A673 (cell line): ENCODE measurements at regions not wholly inside any gene's neighbourhood (a gene's known extent, or its start where the extent isn't known, plus 50 kb on each side); places are given as distances from the start of the nearest gene placed in this dataset.

ENCODE experiments used
- BruUV-seq: library from RNA; stranded (reverse); fragments of 400-500 nt; replicated peaks from 2 replicates; lab custom pipeline; 2021; lab: Mats Ljungman, UMichigan
- CTCF ChIA-PET: fragments of 300-600 bp; sonication (Branson Sonifier 250); formaldehyde crosslinking; loops from one replicate; lab custom pipeline; 2022; ENCODE audit warnings: antibody characterized with exemption; lab: Charles Lee
- POLR2A ChIA-PET: fragments of 300-600 bp; sonication (Branson Sonifier 250); formaldehyde crosslinking; loops from one replicate; lab custom pipeline; 2022; ENCODE audit warnings: antibody characterized with exemption; ENCODE audit not compliant: low non-redundant PET; lab: Charles Lee
- DNase-seq: peaks from one replicate; pipeline ENCODE4 v3.0.0-alpha.2; 2015; ENCODE audit warnings: low spot score
- H3K27ac ChIP-seq: fragments of 200-600 bp; sonication (generic); 2 replicates; pipeline ENCODE4 v1.5.1; 2016; ENCODE audit warnings: mixed run types, low read depth, mild to moderate bottlenecking, mixed read lengths, antibody characterized with exemption, low read length; ENCODE audit not compliant: poor library complexity, severe bottlenecking
- H3K27me3 ChIP-seq: fragments of 200-600 bp; sonication (generic); replicated peaks from 2 replicates; pipeline ENCODE4 v1.6.1; 2017; ENCODE audit warnings: mixed run types, low read depth, mild to moderate bottlenecking, mixed read lengths, antibody characterized with exemption, low read length; ENCODE audit not compliant: insufficient read depth, poor library complexity
- H3K36me3 ChIP-seq: fragments of 200-600 bp; sonication (generic); 2 replicates; pipeline ENCODE4 v1.6.1; 2016; ENCODE audit warnings: mixed run types, mild to moderate bottlenecking, mixed read lengths, antibody characterized with exemption, low read length; ENCODE audit not compliant: insufficient read depth, poor library complexity, severe bottlenecking
- H3K4me1 ChIP-seq: fragments of 200-600 bp; sonication (generic); 2 replicates; pipeline ENCODE4 v1.6.1; 2017; ENCODE audit warnings: mixed run types, mild to moderate bottlenecking, mixed read lengths, antibody characterized with exemption, low read length; ENCODE audit not compliant: insufficient read depth, poor library complexity, severe bottlenecking
- H3K4me3 ChIP-seq: fragments of 200-600 bp; sonication (generic); 2 replicates; pipeline ENCODE4 v1.5.1; 2016; ENCODE audit warnings: low read depth, mixed run types, mild to moderate bottlenecking, mixed read lengths, low read length; ENCODE audit not compliant: poor library complexity, severe bottlenecking
- H3K9me3 ChIP-seq: fragments of 200-600 bp; sonication (generic); 2 replicates; pipeline ENCODE4 v1.6.1; 2016; ENCODE audit warnings: mixed run types, low read depth, mild to moderate bottlenecking, mixed read lengths, antibody characterized with exemption, low read length; ENCODE audit not compliant: poor library complexity, severe bottlenecking
- CTCF ChIP-seq: fragments of 300-800, 200-600 bp; sonication (generic); conservative IDR thresholded peaks from 2 replicates; pipeline ENCODE4 v1.5.1; 2017; ENCODE audit warnings: low read depth, mild to moderate bottlenecking, antibody characterized with exemption, low read length, moderate library complexity, mixed read lengths
- EZH2 ChIP-seq: fragments of 200-600 bp; sonication (generic); IDR thresholded peaks from 2 replicates; pipeline ENCODE4 v1.6.1; 2017; ENCODE audit warnings: borderline replicate concordance, low read depth, mild to moderate bottlenecking, mixed read lengths, antibody characterized with exemption, low read length; ENCODE audit not compliant: poor library complexity, severe bottlenecking
- intact Hi-C: fragments of 100-400 bp; cut with micrococcal nuclease; formaldehyde crosslinking; loops from one replicate; pipeline ENCODE4 v1.10.0; 2022; ENCODE audit not compliant: unreplicated experiment

GRCh38 chr12:115859231-115859630 is 418.3 kb downstream of the MED13L start:
- Histone ChIP-seq H3K36me3 (no peaks in the 10 kb centered on the region), H3K4me3 (no peak overlapping the region), H3K27ac (no peak overlapping the region), H3K9me3 (no peaks in the 10 kb centered on the region), H3K4me1 (no peaks in the 10 kb centered on the region), H3K27me3 (peaks cover 20% of the 10 kb centered on the region)
- ChIA-PET POLR2A (no interaction called here), CTCF (no interaction called here)
- intact Hi-C loops = no loop called here
- DNase-seq = no peak
- TF ChIP-seq EZH2 (no peak), CTCF (no peak)
- BruUV-seq = no TSS peak

- DNase-seq = no peak
- Histone ChIP-seq H3K27ac (no peak overlapping the region), H3K27me3 (peaks cover 12% of the 10 kb centered on the region), H3K4me3 (no peak overlapping the region), H3K4me1 (no peaks in the 10 kb centered on the region), H3K36me3 (no peaks in the 10 kb centered on the region), H3K9me3 (no peaks in the 10 kb centered on the region)
- CTCF ChIA-PET = no interaction called here
- no peak for TF ChIP-seq EZH2
- TF ChIP-seq CTCF = no peak
- intact Hi-C loops = no loop called here
- no TSS peak for BruUV-seq
- POLR2A ChIA-PET = no interaction called here
These were observed 419.6 kb downstream of the MED13L start for GRCh38 chr12:115857923-115858322.

- BruUV-seq = no TSS peak
- ChIA-PET CTCF (no interaction called here), POLR2A (no interaction called here)
- Histone ChIP-seq H3K36me3 (no peaks in the 10 kb centered on the region), H3K9me3 (no peaks in the 10 kb centered on the region), H3K27me3 (peaks cover 10% of the 10 kb centered on the region), H3K4me3 (no peak overlapping the region), H3K4me1 (no peaks in the 10 kb centered on the region), H3K27ac (no peak overlapping the region)
- DNase-seq = no peak
- TF ChIP-seq EZH2 = no peak
- no peak for TF ChIP-seq CTCF
- intact Hi-C loops = no loop called here
These were observed 420.2 kb downstream of the MED13L start for GRCh38 chr12:115857160-115857920.
